SK-N-SH (cell line): ENCODE measurements at regions not wholly inside any gene's neighbourhood (a gene's known extent, or its start where the extent isn't known, plus 50 kb on each side); places are given as distances from the start of the nearest gene placed in this dataset.

Experiments used
- EP300 ChIP-seq, 2 experiments: IDR thresholded peaks; 2 replicates each; pipeline versions ENCODE4 v1.4.0 to v1.6.1; 2012; ENCODE audit warnings: borderline replicate concordance in 1 of 2, low read depth in 1 of 2, low read length in 1 of 2
- EZH2phosphoT487 ChIP-seq: fragments of 200-600 bp; sonication (generic); IDR thresholded peaks from 2 replicates; pipeline ENCODE4 v1.6.1; 2017; ENCODE audit warnings: low read depth, mixed run types, mild to moderate bottlenecking, antibody characterized with exemption, moderate library complexity, borderline replicate concordance
- MXI1 ChIP-seq: IDR thresholded peaks from 2 replicates; pipeline ENCODE4 v1.6.1; 2012; ENCODE audit warnings: mild to moderate bottlenecking, low read depth, low read length, improper control_type of control experiment
- POLR2AphosphoS5 ChIP-seq: IDR thresholded peaks from 2 replicates; pipeline ENCODE4 v1.6.1; 2012; ENCODE audit warnings: low read depth, low read length
- RCOR1 ChIP-seq: fragments of 150-350 bp; IDR thresholded peaks from 2 replicates; pipeline ENCODE4 v1.6.1; 2017; ENCODE audit warnings: antibody characterized with exemption, low read length
- SIN3A ChIP-seq: IDR thresholded peaks from 2 replicates; pipeline ENCODE4 v1.6.1; 2012; ENCODE audit warnings: low read depth, mild to moderate bottlenecking, low read length, moderate library complexity, borderline replicate concordance
- TEAD4 ChIP-seq: IDR thresholded peaks from 2 replicates; pipeline ENCODE4 v1.4.0; 2012; ENCODE audit warnings: mild to moderate bottlenecking, borderline replicate concordance; ENCODE audit not compliant: insufficient read depth
- TF ChIP-seq, protein P1 (sequence below): fragments of 200-600 bp; sonication (generic); IDR thresholded peaks from 2 replicates; pipeline ENCODE4 v1.6.1; 2017; ENCODE audit warnings: antibody characterized with exemption, mild to moderate bottlenecking, moderate library complexity
- TF ChIP-seq, protein P2 (sequence below): IDR thresholded peaks from 2 replicates; pipeline ENCODE4 v1.6.1; 2012; ENCODE audit warnings: mild to moderate bottlenecking, low read depth, low read length, moderate library complexity

DNA sequence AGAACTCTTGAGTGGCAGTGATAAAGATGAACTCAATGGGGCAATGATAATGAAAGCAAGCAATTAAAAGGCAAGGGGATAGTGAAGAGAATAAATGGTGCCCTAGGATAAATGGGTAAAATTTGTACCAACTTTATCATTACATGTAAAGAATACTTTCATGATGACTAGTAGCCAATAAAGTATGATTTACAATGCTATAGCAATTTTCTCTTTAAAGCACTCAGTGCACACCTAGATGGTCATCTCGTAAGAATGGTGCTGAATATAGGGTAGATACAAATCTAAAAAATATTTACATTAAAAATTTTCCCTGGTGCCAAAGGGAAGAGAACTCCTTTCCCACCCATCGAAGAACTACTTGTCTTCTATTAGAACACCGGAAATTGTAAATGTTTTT is 651.4 kb downstream of the STPG2 start:
- no peak for TF ChIP-seq RCOR1
- no peak for TF ChIP-seq EZH2phosphoT487
- TF ChIP-seq, protein P1, sequence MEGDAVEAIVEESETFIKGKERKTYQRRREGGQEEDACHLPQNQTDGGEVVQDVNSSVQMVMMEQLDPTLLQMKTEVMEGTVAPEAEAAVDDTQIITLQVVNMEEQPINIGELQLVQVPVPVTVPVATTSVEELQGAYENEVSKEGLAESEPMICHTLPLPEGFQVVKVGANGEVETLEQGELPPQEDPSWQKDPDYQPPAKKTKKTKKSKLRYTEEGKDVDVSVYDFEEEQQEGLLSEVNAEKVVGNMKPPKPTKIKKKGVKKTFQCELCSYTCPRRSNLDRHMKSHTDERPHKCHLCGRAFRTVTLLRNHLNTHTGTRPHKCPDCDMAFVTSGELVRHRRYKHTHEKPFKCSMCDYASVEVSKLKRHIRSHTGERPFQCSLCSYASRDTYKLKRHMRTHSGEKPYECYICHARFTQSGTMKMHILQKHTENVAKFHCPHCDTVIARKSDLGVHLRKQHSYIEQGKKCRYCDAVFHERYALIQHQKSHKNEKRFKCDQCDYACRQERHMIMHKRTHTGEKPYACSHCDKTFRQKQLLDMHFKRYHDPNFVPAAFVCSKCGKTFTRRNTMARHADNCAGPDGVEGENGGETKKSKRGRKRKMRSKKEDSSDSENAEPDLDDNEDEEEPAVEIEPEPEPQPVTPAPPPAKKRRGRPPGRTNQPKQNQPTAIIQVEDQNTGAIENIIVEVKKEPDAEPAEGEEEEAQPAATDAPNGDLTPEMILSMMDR, result no peak
- TF ChIP-seq TEAD4, result no peak
- no peak for TF ChIP-seq MXI1
- no peak for TF ChIP-seq POLR2AphosphoS5
- no peak for TF ChIP-seq EP300 (IDR thresholded peaks at IDR 0.05; ENCODE audit: borderline replicate concordance in 1 of 2, low read depth in 1 of 2, low read length in 1 of 2)
- TF ChIP-seq SIN3A, result no peak
- TF ChIP-seq, protein P2, sequence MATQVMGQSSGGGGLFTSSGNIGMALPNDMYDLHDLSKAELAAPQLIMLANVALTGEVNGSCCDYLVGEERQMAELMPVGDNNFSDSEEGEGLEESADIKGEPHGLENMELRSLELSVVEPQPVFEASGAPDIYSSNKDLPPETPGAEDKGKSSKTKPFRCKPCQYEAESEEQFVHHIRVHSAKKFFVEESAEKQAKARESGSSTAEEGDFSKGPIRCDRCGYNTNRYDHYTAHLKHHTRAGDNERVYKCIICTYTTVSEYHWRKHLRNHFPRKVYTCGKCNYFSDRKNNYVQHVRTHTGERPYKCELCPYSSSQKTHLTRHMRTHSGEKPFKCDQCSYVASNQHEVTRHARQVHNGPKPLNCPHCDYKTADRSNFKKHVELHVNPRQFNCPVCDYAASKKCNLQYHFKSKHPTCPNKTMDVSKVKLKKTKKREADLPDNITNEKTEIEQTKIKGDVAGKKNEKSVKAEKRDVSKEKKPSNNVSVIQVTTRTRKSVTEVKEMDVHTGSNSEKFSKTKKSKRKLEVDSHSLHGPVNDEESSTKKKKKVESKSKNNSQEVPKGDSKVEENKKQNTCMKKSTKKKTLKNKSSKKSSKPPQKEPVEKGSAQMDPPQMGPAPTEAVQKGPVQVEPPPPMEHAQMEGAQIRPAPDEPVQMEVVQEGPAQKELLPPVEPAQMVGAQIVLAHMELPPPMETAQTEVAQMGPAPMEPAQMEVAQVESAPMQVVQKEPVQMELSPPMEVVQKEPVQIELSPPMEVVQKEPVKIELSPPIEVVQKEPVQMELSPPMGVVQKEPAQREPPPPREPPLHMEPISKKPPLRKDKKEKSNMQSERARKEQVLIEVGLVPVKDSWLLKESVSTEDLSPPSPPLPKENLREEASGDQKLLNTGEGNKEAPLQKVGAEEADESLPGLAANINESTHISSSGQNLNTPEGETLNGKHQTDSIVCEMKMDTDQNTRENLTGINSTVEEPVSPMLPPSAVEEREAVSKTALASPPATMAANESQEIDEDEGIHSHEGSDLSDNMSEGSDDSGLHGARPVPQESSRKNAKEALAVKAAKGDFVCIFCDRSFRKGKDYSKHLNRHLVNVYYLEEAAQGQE, result no peak
